CD4-positive, CD25-positive, alpha-beta regulatory T cell (primary cell): ENCODE measurements at regions not wholly inside any gene's neighbourhood (a gene's known extent, or its start where the extent isn't known, plus 50 kb on each side); places are given as distances from the start of the nearest gene placed in this dataset.
A peak's percentile ranks its signal among the peaks of the same experiment; 100 is the strongest.

Source experiments
- ATAC-seq, 2 donors: fragments of 150-1000 bp; cut with Tn5 transposase; one replicate each; pipeline ENCODE4 v1.10.0; 2021; ENCODE audit warnings: low read depth in 2 of 2, moderate number of reproducible peaks in 2 of 2, moderate library complexity in 1 of 2
- DNase-seq, 3 donors: peaks; one replicate each; pipeline versions ENCODE4 v3.0.0 to v3.0.0-alpha.2; 2012 to 2022; ENCODE audit warnings: mixed read lengths in 1 of 3
- H3K27ac ChIP-seq: one replicate; pipeline ENCODE4 v1.7.0; 2013; ENCODE audit warnings: mild to moderate bottlenecking, low read length; ENCODE audit not compliant: insufficient read depth, poor library complexity, severe bottlenecking
- H3K27me3 ChIP-seq: one replicate; pipeline ENCODE4 v1.7.0; 2013; ENCODE audit warnings: low read length; ENCODE audit not compliant: control insufficient read depth, insufficient read depth
- H3K36me3 ChIP-seq: one replicate; pipeline ENCODE4 v1.7.0; 2013; ENCODE audit warnings: mild to moderate bottlenecking, low read length, moderate library complexity; ENCODE audit not compliant: control insufficient read depth, insufficient read depth
- H3K4me1 ChIP-seq: 2 replicates; pipeline ENCODE4 v1.7.0; 2013; ENCODE audit warnings: mild to moderate bottlenecking, low read length; ENCODE audit not compliant: insufficient read depth, control insufficient read depth, poor library complexity, severe bottlenecking
- H3K4me3 ChIP-seq: one replicate; pipeline ENCODE4 v1.7.0; 2013; ENCODE audit warnings: low read depth, mild to moderate bottlenecking, low read length, moderate library complexity
- H3K9me3 ChIP-seq, 2 experiments: 1 replicate in 1 of 2; 2 replicates in 1 of 2; pipeline ENCODE4 v1.7.0; 2013; ENCODE audit warnings: low read length in 2 of 2, mild to moderate bottlenecking in 1 of 2, moderate library complexity in 1 of 2; ENCODE audit not compliant: control insufficient read depth in 2 of 2
- H3K27ac Mint-ChIP-seq, 3 donors: one replicate each; pipeline ENCODE4 v1.8.0; 2020 to 2022; ENCODE audit warnings: mild to moderate bottlenecking in 3 of 3, mixed read lengths in 3 of 3, moderate library complexity in 2 of 3
- H3K27me3 Mint-ChIP-seq: one replicate; pipeline ENCODE4 v1.8.0; 2022; ENCODE audit warnings: mild to moderate bottlenecking, mixed read lengths
- H3K36me3 Mint-ChIP-seq: one replicate; pipeline ENCODE4 v1.8.0; 2020; ENCODE audit warnings: mixed read lengths
- H3K4me1 Mint-ChIP-seq, 4 donors: one replicate each; pipeline ENCODE4 v1.8.0; 2020 to 2022; ENCODE audit warnings: mixed read lengths in 4 of 4, mild to moderate bottlenecking in 1 of 4
- H3K4me3 Mint-ChIP-seq, 4 donors: one replicate each; pipeline ENCODE4 v1.8.0; 2020 to 2022; ENCODE audit warnings: mild to moderate bottlenecking in 4 of 4, mixed read lengths in 4 of 4, moderate library complexity in 3 of 4
- H3K9me3 Mint-ChIP-seq, 7 donors: one replicate each; pipeline ENCODE4 v1.8.0; 2020 to 2022; ENCODE audit warnings: mixed read lengths in 7 of 7, mild to moderate bottlenecking in 3 of 7, moderate library complexity in 2 of 7

GRCh38 chr6:169395080-169395805, 141.6 kb upstream of the THBS2 start:
- no peak for ATAC-seq
- no peak overlapping the region for H3K27ac ChIP-seq
- Mint-ChIP-seq H3K36me3 (no peaks in the 10 kb centered on the region), H3K27me3 (no peaks in the 10 kb centered on the region), H3K4me1 (peaks cover 0 to 1% (median 0%) of the 10 kb centered on the region in 4 donors), H3K27ac (no peak overlapping the region), H3K9me3 (peaks cover 0 to 5% (median 0%) of the 10 kb centered on the region in 7 donors), H3K4me3 (no peak overlapping the region)
- no peaks in the 10 kb centered on the region for H3K9me3 ChIP-seq
- DNase-seq: no peak
- no peaks in the 10 kb centered on the region for H3K27me3 ChIP-seq
- no peak overlapping the region for H3K4me3 ChIP-seq
- H3K4me1 ChIP-seq: no peaks in the 10 kb centered on the region
- H3K36me3 ChIP-seq: no peaks in the 10 kb centered on the region

DNA sequence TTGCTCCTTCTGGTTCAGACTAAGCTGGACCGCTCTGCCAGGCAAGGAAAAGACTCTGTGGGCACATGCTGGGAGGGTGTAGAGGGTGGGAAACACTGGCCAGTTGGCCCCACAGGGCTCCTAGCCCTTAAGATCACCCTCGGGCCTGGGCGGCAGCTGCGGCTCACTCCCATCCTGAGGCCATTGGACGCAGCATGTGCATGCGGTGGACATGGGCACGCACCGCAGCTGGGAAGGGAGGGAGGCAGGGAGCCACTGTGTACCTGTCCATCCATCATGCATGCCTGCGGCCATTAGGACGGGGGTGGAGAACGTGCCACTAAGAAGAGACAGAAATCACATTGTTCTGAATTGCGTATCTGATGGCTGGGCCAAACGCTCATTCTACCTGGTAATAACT, 140.1 kb upstream of the THBS2 start:
- Mint-ChIP-seq H3K27me3 (peaks cover 4% of the 10 kb centered on the region), H3K4me3 (no peak overlapping the region), H3K4me1 (peaks cover 0 to 1% (median 0%) of the 10 kb centered on the region in 4 donors), H3K27ac (no peak overlapping the region), H3K36me3 (no peaks in the 10 kb centered on the region), H3K9me3 (peaks cover 0 to 6% (median 3%) of the 10 kb centered on the region in 7 donors)
- H3K9me3 ChIP-seq: no peaks in the 10 kb centered on the region
- no peaks in the 10 kb centered on the region for H3K4me1 ChIP-seq
- DNase-seq: no peak
- no peaks in the 10 kb centered on the region for H3K27me3 ChIP-seq
- H3K27ac ChIP-seq: no peak overlapping the region
- H3K4me3 ChIP-seq: no peak overlapping the region
- ATAC-seq: no peak
- no peaks in the 10 kb centered on the region for H3K36me3 ChIP-seq

GRCh38 chr6:169391473-169392071, 137.9 kb upstream of the THBS2 start:
- DNase-seq: no peak

DNA sequence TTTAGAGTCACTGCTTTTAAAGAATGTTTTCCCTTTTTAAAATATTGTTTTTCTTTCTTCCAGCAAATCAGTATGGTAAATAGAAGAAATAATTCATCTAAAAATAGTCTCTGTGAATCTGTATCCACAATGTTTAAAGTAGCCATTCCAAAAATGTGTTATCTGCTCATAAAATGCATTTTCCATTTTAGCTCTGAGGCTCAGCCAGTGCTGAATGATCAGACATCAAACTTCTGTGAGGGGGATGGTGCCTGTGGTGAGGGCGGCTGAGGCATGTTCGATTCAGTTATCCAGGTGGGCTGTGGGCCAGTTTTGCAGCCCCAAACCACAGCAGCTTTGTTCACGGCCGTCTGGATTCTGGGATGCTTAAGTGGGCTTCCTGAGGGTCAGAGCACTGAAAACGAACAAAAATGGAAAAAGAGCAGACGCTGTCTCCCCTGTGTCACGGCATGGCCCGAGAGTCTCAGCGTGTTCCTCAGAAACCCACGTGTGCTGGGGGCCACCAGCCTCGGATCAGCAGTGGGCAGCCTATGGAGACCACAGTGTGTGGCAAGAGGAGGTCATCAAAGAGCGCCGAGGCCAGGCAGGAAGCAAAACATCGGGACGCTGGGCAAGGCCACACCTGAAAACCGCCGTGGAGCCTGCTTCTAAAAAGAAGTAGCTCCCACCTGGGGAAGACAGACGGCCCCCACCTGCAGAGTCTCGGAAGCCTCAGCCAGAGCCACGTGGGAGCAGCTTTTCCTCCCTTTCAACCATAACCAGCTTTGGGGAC, 134.9 kb upstream of the THBS2 start:
- no peaks in the 10 kb centered on the region for H3K4me1 ChIP-seq
- peaks cover 0 to 1% (median 0%) of the 10 kb centered on the region in 4 donors for H3K4me1 Mint-ChIP-seq
- no peak overlapping the region for H3K4me3 ChIP-seq
- H3K36me3 Mint-ChIP-seq: no peaks in the 10 kb centered on the region
- H3K9me3 ChIP-seq: no peaks in the 10 kb centered on the region
- no peak for ATAC-seq
- H3K27me3 Mint-ChIP-seq: peaks cover 4% of the 10 kb centered on the region
- H3K27me3 ChIP-seq: no peaks in the 10 kb centered on the region
- peaks cover 0 to 7% (median 5%) of the 10 kb centered on the region in 7 donors for H3K9me3 Mint-ChIP-seq
- H3K27ac Mint-ChIP-seq: no peak overlapping the region
- no peaks in the 10 kb centered on the region for H3K36me3 ChIP-seq
- no peak for DNase-seq
- no peak overlapping the region for H3K27ac ChIP-seq
- H3K4me3 Mint-ChIP-seq: no peak overlapping the region

More at GRCh38 chr6:169391473-169392071, 137.9 kb upstream of the THBS2 start:
- Histone ChIP-seq H3K36me3 (no peaks in the 10 kb centered on the region), H3K27me3 (no peaks in the 10 kb centered on the region), H3K27ac (no peak overlapping the region), H3K9me3 (no peaks in the 10 kb centered on the region), H3K4me1 (no peaks in the 10 kb centered on the region), H3K4me3 (no peak overlapping the region)
- Mint-ChIP-seq H3K27ac (no peak overlapping the region), H3K27me3 (peaks cover 4% of the 10 kb centered on the region), H3K4me3 (no peak overlapping the region), H3K9me3 (peaks cover 0 to 6% (median 2%) of the 10 kb centered on the region in 7 donors), H3K36me3 (no peaks in the 10 kb centered on the region), H3K4me1 (peaks cover 0 to 1% (median 0%) of the 10 kb centered on the region in 4 donors)
- ATAC-seq: no peak

DNA sequence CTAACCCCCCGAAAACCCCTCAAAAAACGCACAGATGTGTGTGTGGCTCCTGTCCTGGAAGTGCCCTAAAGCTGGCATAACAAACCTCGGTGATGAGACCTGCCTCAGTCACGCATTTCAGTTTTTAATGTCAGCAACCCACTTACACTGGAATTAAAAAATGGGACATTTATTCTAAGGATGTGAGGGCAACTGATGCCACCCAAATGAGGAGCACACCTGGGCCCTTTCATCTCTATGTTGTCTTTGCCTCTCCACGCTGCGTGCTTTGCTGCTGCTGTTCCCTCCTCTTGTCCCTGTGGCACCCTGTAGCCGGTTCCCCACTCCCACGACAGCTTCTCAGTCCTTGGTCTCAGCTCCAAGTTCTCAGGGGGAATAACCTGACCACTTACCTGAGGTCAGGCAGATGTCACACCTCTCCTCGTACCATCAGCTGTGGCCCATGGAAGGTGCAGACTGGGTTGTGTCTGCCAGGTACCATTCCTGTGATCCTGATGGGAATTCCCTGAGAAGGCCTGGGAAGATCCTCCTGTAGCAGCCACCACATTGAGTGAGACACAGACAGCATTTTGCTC, 134.2 kb upstream of the THBS2 start:
- Histone ChIP-seq H3K27ac (no peak overlapping the region), H3K27me3 (no peaks in the 10 kb centered on the region), H3K9me3 (no peaks in the 10 kb centered on the region), H3K4me3 (no peak overlapping the region), H3K4me1 (no peaks in the 10 kb centered on the region), H3K36me3 (no peaks in the 10 kb centered on the region)
- peaks cover 0 to 9% (median 5%) of the 10 kb centered on the region in 7 donors for H3K9me3 Mint-ChIP-seq
- H3K4me3 Mint-ChIP-seq: no peak overlapping the region
- DNase-seq (no peak), ATAC-seq (no peak)
- peaks cover 0 to 1% (median 0%) of the 10 kb centered on the region in 4 donors for H3K4me1 Mint-ChIP-seq
- peak overlapping the region in 1 of 3 donors; percentile 61 for H3K27ac Mint-ChIP-seq
- H3K36me3 Mint-ChIP-seq: no peaks in the 10 kb centered on the region
- peaks cover 4% of the 10 kb centered on the region for H3K27me3 Mint-ChIP-seq

DNA sequence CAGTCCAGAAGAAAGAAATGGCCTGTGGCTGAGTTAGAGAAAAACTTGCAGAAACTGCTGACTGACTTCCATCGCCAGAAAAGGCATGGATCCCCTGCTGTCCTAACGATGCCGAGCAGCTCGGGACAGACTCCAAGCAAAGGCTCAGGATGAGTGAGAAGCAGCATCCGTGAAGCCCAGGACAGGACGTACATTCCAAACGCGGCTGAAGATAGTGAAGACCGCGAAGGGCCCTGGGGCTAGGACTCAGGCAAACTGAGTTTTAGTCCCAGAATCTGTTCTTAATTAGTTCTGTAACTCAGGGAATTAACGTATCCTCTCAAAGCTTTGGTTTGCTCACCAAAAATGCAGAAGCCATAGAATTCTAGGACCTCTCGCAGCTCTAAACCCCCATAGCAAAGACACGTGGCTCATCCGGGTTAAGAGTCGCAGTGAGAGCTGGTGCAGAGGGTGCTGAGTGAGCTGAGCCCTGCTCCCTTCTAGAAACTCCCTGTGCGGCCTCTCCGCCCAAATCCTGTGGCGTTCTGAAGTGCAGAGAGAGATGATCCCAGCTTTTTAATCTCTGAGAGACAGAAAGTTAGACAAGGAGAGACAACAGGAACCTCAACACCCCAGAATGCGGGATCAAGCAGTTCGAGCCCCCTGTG, 132.9 kb upstream of the THBS2 start:
- Mint-ChIP-seq H3K36me3 (no peaks in the 10 kb centered on the region), H3K4me3 (no peak overlapping the region), H3K9me3 (peaks cover 0 to 12% (median 4%) of the 10 kb centered on the region in 7 donors), H3K27ac (no peak overlapping the region), H3K27me3 (peaks cover 4% of the 10 kb centered on the region), H3K4me1 (no peaks in the 10 kb centered on the region)
- Histone ChIP-seq H3K36me3 (no peaks in the 10 kb centered on the region), H3K27me3 (no peaks in the 10 kb centered on the region), H3K9me3 (no peaks in the 10 kb centered on the region), H3K4me1 (no peaks in the 10 kb centered on the region), H3K27ac (no peak overlapping the region), H3K4me3 (no peak overlapping the region)
- no peak for ATAC-seq
- no peak for DNase-seq

- no peaks in the 10 kb centered on the region for H3K36me3 ChIP-seq
- peaks cover 4% of the 10 kb centered on the region for H3K27me3 Mint-ChIP-seq
- ATAC-seq: no peak
- peaks cover 0 to 12% (median 2%) of the 10 kb centered on the region in 7 donors for H3K9me3 Mint-ChIP-seq
- H3K4me3 Mint-ChIP-seq: no peak overlapping the region
- no peak overlapping the region for H3K27ac ChIP-seq
- no peaks in the 10 kb centered on the region for H3K4me1 Mint-ChIP-seq
- H3K27me3 ChIP-seq: no peaks in the 10 kb centered on the region
- H3K27ac Mint-ChIP-seq: no peak overlapping the region
- no peak for DNase-seq
- H3K4me3 ChIP-seq: no peak overlapping the region
- H3K36me3 Mint-ChIP-seq: no peaks in the 10 kb centered on the region
- H3K9me3 ChIP-seq: no peaks in the 10 kb centered on the region
- no peaks in the 10 kb centered on the region for H3K4me1 ChIP-seq
These were observed 131.7 kb upstream of the THBS2 start for GRCh38 chr6:169385237-169385880.
